Upper lobe of left lung (tissue), 4 donors: ENCODE measurements at regions not wholly inside any gene's neighbourhood (a gene's known extent, or its start where the extent isn't known, plus 50 kb on each side); places are given as distances from the start of the nearest gene placed in this dataset.

ENCODE experiments used
- EP300 ChIP-seq, 4 donors: sonication (generic); formaldehyde crosslinking; IDR thresholded peaks; one replicate each; pipeline ENCODE4 v1.5.1; 2017; ENCODE audit warnings: antibody characterized with exemption in 4 of 4, control low read depth in 2 of 4
- POLR2A ChIP-seq, 4 donors: fragments of 450-650 bp; IDR thresholded peaks; one replicate each; pipeline ENCODE4 v1.5.1; 2016 to 2017; ENCODE audit warnings: antibody characterized with exemption in 4 of 4, mild to moderate bottlenecking in 2 of 4

GRCh38 chr10:4294996-4295792 is 510.2 kb upstream of the KLF6 start:
- TF ChIP-seq EP300 (IDR thresholded peaks at IDR 0.05) (no peak), POLR2A (IDR thresholded peaks at IDR 0.05) (no peak)
